ENCODE measurements at regions not wholly inside any gene's neighbourhood (a gene's known extent, or its start where the extent isn't known, plus 50 kb on each side); places are given as distances from the start of the nearest gene placed in this dataset.

DNA sequence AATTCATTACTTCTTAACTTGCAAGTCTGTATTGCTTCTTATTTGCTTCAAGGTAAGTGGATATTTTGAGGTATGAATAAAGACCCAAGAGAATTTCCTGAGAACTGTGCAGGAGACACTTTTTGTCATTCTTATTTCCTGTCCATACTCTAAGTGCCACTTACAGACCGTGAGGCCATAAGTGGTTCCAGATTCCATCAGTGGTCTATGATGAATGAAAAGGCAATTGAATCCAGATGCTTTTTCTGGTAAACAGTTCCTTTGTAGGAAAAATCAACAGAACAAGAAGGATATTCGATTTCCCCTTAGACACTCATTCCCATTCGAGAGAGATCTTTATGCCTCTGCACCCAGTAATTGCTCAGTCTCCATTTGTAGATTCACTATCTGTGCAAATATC, 58.3 kb upstream of the PDE10A start:
- H3K4me1 ChIP-seq (ENCODE audit: insufficient read depth) = no peaks in the 10 kb centered on the region
- no peaks in the 10 kb centered on the region for H3K27me3 ChIP-seq (ENCODE audit: insufficient read depth)
- no peak overlapping the region for H3K4me3 ChIP-seq
- no peaks in the 10 kb centered on the region for H3K79me2 ChIP-seq (replicated peaks; ENCODE audit: insufficient read depth)
- TF ChIP-seq ZNF331 (CRISPR knock-in tag; IDR thresholded peaks at IDR 0.05; ENCODE audit: low read depth) = no peak
- TF ChIP-seq CREB1 (CRISPR knock-in tag; IDR thresholded peaks at IDR 0.05; ENCODE audit: low read depth) = no peak
- TF ChIP-seq ZNF462 (CRISPR knock-in tag; IDR thresholded peaks at IDR 0.05) = no peak
- TF ChIP-seq NANOG (IDR thresholded peaks at IDR 0.05; ENCODE audit: borderline replicate concordance) = no peak
- TF ChIP-seq, protein P1, sequence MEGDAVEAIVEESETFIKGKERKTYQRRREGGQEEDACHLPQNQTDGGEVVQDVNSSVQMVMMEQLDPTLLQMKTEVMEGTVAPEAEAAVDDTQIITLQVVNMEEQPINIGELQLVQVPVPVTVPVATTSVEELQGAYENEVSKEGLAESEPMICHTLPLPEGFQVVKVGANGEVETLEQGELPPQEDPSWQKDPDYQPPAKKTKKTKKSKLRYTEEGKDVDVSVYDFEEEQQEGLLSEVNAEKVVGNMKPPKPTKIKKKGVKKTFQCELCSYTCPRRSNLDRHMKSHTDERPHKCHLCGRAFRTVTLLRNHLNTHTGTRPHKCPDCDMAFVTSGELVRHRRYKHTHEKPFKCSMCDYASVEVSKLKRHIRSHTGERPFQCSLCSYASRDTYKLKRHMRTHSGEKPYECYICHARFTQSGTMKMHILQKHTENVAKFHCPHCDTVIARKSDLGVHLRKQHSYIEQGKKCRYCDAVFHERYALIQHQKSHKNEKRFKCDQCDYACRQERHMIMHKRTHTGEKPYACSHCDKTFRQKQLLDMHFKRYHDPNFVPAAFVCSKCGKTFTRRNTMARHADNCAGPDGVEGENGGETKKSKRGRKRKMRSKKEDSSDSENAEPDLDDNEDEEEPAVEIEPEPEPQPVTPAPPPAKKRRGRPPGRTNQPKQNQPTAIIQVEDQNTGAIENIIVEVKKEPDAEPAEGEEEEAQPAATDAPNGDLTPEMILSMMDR (conservative IDR thresholded peaks at IDR 0.05; ENCODE audit: low read depth in 2 of 2) = no peak
- no peak for TF ChIP-seq ZNF114 (CRISPR knock-in tag; IDR thresholded peaks at IDR 0.05)
- no peak for TF ChIP-seq STAT1 (IDR thresholded peaks at IDR 0.05; ENCODE audit: unreplicated experiment)
- no peak for TF ChIP-seq EZH2phosphoT487 (IDR thresholded peaks at IDR 0.05; ENCODE audit: unreplicated experiment)
- TF ChIP-seq ETS1 (IDR thresholded peaks at IDR 0.05) = no peak
- no peaks in the 10 kb centered on the region for H3K36me3 ChIP-seq (ENCODE audit: insufficient read depth)
- ATAC-seq (no peak), DNase-seq (ENCODE audit: low spot score) (no peak)
- no peaks in the 10 kb centered on the region for H3F3A ChIP-seq (replicated peaks; ENCODE audit: low read depth)
- Mint-ChIP-seq H3K27me3 (ENCODE audit: insufficient read depth, low read depth, poor library complexity) (peaks cover 8% of the 10 kb centered on the region), H3K4me3 (no peak overlapping the region), H3K9me3 (no peaks in the 10 kb centered on the region), H3K4me1 (peaks cover 3% of the 10 kb centered on the region; the same call in 2 of the 3 replicates), H3K36me3 (ENCODE audit: low read depth) (no peaks in the 10 kb centered on the region), H3K27ac (no peak overlapping the region)
- no peaks in the 10 kb centered on the region for H4K20me1 ChIP-seq (replicated peaks; ENCODE audit: insufficient read depth)
- H3K9me2 ChIP-seq (ENCODE audit: insufficient read depth) = no peaks in the 10 kb centered on the region
- no peak overlapping the region for H2AFZ ChIP-seq
- no peak overlapping the region for H3K4me2 ChIP-seq
- no peak overlapping the region for H3K27ac ChIP-seq (ENCODE audit: low read depth)

Measured in GM23338 (cell line).